ENCODE measurements at regions not wholly inside any gene's neighbourhood (a gene's known extent, or its start where the extent isn't known, plus 50 kb on each side); places are given as distances from the start of the nearest gene placed in this dataset.

- intact Hi-C loops (cut with micrococcal nuclease; ENCODE audit: unreplicated experiment) = no loop called here
- TF ChIP-seq EZH2 (IDR thresholded peaks at IDR 0.05; ENCODE audit: borderline replicate concordance, low read depth, low read length, poor library complexity, severe bottlenecking) = no peak
- TF ChIP-seq, protein P1, sequence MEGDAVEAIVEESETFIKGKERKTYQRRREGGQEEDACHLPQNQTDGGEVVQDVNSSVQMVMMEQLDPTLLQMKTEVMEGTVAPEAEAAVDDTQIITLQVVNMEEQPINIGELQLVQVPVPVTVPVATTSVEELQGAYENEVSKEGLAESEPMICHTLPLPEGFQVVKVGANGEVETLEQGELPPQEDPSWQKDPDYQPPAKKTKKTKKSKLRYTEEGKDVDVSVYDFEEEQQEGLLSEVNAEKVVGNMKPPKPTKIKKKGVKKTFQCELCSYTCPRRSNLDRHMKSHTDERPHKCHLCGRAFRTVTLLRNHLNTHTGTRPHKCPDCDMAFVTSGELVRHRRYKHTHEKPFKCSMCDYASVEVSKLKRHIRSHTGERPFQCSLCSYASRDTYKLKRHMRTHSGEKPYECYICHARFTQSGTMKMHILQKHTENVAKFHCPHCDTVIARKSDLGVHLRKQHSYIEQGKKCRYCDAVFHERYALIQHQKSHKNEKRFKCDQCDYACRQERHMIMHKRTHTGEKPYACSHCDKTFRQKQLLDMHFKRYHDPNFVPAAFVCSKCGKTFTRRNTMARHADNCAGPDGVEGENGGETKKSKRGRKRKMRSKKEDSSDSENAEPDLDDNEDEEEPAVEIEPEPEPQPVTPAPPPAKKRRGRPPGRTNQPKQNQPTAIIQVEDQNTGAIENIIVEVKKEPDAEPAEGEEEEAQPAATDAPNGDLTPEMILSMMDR (conservative IDR thresholded peaks at IDR 0.05; ENCODE audit: low read depth, low read length) = no peak
- no peaks in the 10 kb centered on the region for H3K4me1 ChIP-seq (ENCODE audit: insufficient read depth, low read length, poor library complexity, severe bottlenecking)
- no peaks in the 10 kb centered on the region for H3K27me3 ChIP-seq (replicated peaks; ENCODE audit: insufficient read depth, low read depth, low read length, poor library complexity)
- BruUV-seq (replicated peaks) = no TSS peak
- ChIA-PET CTCF (no interaction called here), POLR2A (ENCODE audit: low non-redundant PET) (no interaction called here)
- no peak overlapping the region for H3K27ac ChIP-seq (ENCODE audit: low read depth, low read length, poor library complexity, severe bottlenecking)
- H3K36me3 ChIP-seq (ENCODE audit: insufficient read depth, low read length, poor library complexity, severe bottlenecking) = no peaks in the 10 kb centered on the region
- DNase-seq (ENCODE audit: low spot score) = no peak
- no peaks in the 10 kb centered on the region for H3K9me3 ChIP-seq (ENCODE audit: low read depth, low read length, poor library complexity, severe bottlenecking)
- no peak overlapping the region for H3K4me3 ChIP-seq (ENCODE audit: low read depth, low read length, poor library complexity, severe bottlenecking)
These were observed 585.7 kb upstream of the CA10 start for GRCh38 chr17:52744179-52744578.

- ChIA-PET POLR2A (ENCODE audit: low non-redundant PET) (no interaction called here), CTCF (no interaction called here)
- Histone ChIP-seq H3K4me3 (ENCODE audit: low read depth, low read length, poor library complexity, severe bottlenecking) (no peak overlapping the region), H3K27me3 (replicated peaks; ENCODE audit: insufficient read depth, low read depth, low read length, poor library complexity) (no peaks in the 10 kb centered on the region), H3K27ac (ENCODE audit: low read depth, low read length, poor library complexity, severe bottlenecking) (no peak overlapping the region), H3K36me3 (ENCODE audit: insufficient read depth, low read length, poor library complexity, severe bottlenecking) (no peaks in the 10 kb centered on the region), H3K4me1 (ENCODE audit: insufficient read depth, low read length, poor library complexity, severe bottlenecking) (no peaks in the 10 kb centered on the region), H3K9me3 (ENCODE audit: low read depth, low read length, poor library complexity, severe bottlenecking) (no peaks in the 10 kb centered on the region)
- intact Hi-C loops (cut with micrococcal nuclease; ENCODE audit: unreplicated experiment) = no loop called here
- DNase-seq (ENCODE audit: low spot score) = no peak
- BruUV-seq (replicated peaks) = no TSS peak
- TF ChIP-seq, protein P1 (conservative IDR thresholded peaks at IDR 0.05; ENCODE audit: low read depth, low read length) = no peak
- TF ChIP-seq EZH2 (IDR thresholded peaks at IDR 0.05; ENCODE audit: borderline replicate concordance, low read depth, low read length, poor library complexity, severe bottlenecking) = no peak
These were observed 581.5 kb upstream of the CA10 start for GRCh38 chr17:52740006-52740405.

- intact Hi-C loops (cut with micrococcal nuclease; ENCODE audit: unreplicated experiment) = no loop called here
- BruUV-seq (replicated peaks) = no TSS peak
- no peak overlapping the region for H3K27ac ChIP-seq (ENCODE audit: low read depth, low read length, poor library complexity, severe bottlenecking)
- H3K27me3 ChIP-seq (replicated peaks; ENCODE audit: insufficient read depth, low read depth, low read length, poor library complexity) = no peaks in the 10 kb centered on the region
- ChIA-PET CTCF (no interaction called here), POLR2A (ENCODE audit: low non-redundant PET) (no interaction called here)
- TF ChIP-seq, protein P1 (conservative IDR thresholded peaks at IDR 0.05; ENCODE audit: low read depth, low read length) = no peak
- TF ChIP-seq EZH2 (IDR thresholded peaks at IDR 0.05; ENCODE audit: borderline replicate concordance, low read depth, low read length, poor library complexity, severe bottlenecking) = no peak
- H3K4me3 ChIP-seq (ENCODE audit: low read depth, low read length, poor library complexity, severe bottlenecking) = no peak overlapping the region
- no peaks in the 10 kb centered on the region for H3K9me3 ChIP-seq (ENCODE audit: low read depth, low read length, poor library complexity, severe bottlenecking)
- DNase-seq (ENCODE audit: low spot score) = no peak
- H3K4me1 ChIP-seq (ENCODE audit: insufficient read depth, low read length, poor library complexity, severe bottlenecking) = no peaks in the 10 kb centered on the region
- H3K36me3 ChIP-seq (ENCODE audit: insufficient read depth, low read length, poor library complexity, severe bottlenecking) = no peaks in the 10 kb centered on the region
These were observed 580.3 kb upstream of the CA10 start for GRCh38 chr17:52738791-52739190.

All from A673 (cell line).